CD14-positive monocyte (primary cell): ENCODE measurements at regions not wholly inside any gene's neighbourhood (a gene's known extent, or its start where the extent isn't known, plus 50 kb on each side); places are given as distances from the start of the nearest gene placed in this dataset.
A peak's percentile ranks its signal among the peaks of the same experiment; 100 is the strongest.

Experiments
- DNase-seq, 3 donors: peaks; one replicate each; pipeline ENCODE4 v3.0.0-alpha.2; 2011 to 2022
- H2AFZ ChIP-seq: 2 replicates; pipeline ENCODE4 v1.6.0; 2012; ENCODE audit warnings: mild to moderate bottlenecking, low read depth, low read length, inconsistent platforms; ENCODE audit not compliant: insufficient read depth, poor library complexity, severe bottlenecking
- H3K27ac ChIP-seq, 2 donors: 1 replicate in 1 of 2; 2 replicates in 1 of 2; pipeline ENCODE4 v1.5.1; 2012 to 2013; ENCODE audit warnings: low read length in 2 of 2, control low read depth in 1 of 2, inconsistent platforms in 1 of 2, low read depth in 1 of 2, mild to moderate bottlenecking in 1 of 2
- H3K27me3 ChIP-seq, 2 donors: one replicate each; pipeline versions ENCODE4 v1.6.0 to v1.6.1; 2011 to 2013; ENCODE audit warnings: low read length in 2 of 2; ENCODE audit not compliant: control insufficient read depth in 2 of 2, insufficient read depth in 2 of 2
- H3K36me3 ChIP-seq, 2 donors: replicated peaks in 1 of 2; 1 replicate in 1 of 2; 2 replicates in 1 of 2; pipeline versions ENCODE4 v1.5.1 to v1.6.1; 2012 to 2013; ENCODE audit warnings: low read length in 2 of 2, control low read depth in 1 of 2, inconsistent platforms in 1 of 2, mild to moderate bottlenecking in 1 of 2; ENCODE audit not compliant: insufficient read depth in 2 of 2, control insufficient read depth in 1 of 2
- H3K4me1 ChIP-seq, 2 donors: 1 replicate in 1 of 2; 2 replicates in 1 of 2; pipeline versions ENCODE4 v1.5.1 to v1.6.1; 2012 to 2013; ENCODE audit warnings: low read length in 2 of 2, control low read depth in 1 of 2, inconsistent platforms in 1 of 2, mild to moderate bottlenecking in 1 of 2, moderate library complexity in 1 of 2; ENCODE audit not compliant: insufficient read depth in 2 of 2, control insufficient read depth in 1 of 2
- H3K4me2 ChIP-seq: replicated peaks from 2 replicates; pipeline ENCODE3; 2012; ENCODE audit warnings: low read length, moderate library complexity, mild to moderate bottlenecking; ENCODE audit not compliant: poor library complexity, severe bottlenecking; ENCODE audit errors: extremely low read depth
- H3K4me3 ChIP-seq, 3 experiments: fragments of 200-600 bp in 1 of 3; sonication (generic) in 1 of 3; replicated peaks in 1 of 3; 1 replicate in 2 of 3; 2 replicates in 1 of 3; pipeline ENCODE4 v1.5.1; 2011 to 2013; ENCODE audit warnings: low read length in 3 of 3, mild to moderate bottlenecking in 3 of 3, control low read depth in 2 of 3, low read depth in 2 of 3, inconsistent platforms in 1 of 3, moderate library complexity in 1 of 3
- H3K79me2 ChIP-seq: 2 replicates; pipeline ENCODE4 v1.6.0; 2012; ENCODE audit warnings: mild to moderate bottlenecking, control low read depth, inconsistent platforms, low read length, moderate library complexity; ENCODE audit not compliant: insufficient read depth
- H3K9ac ChIP-seq: 2 replicates; pipeline ENCODE4 v1.6.0; 2017; ENCODE audit warnings: low read length, mild to moderate bottlenecking; ENCODE audit not compliant: insufficient read depth, poor library complexity, severe bottlenecking
- H3K9me3 ChIP-seq, 2 donors: replicated peaks in 1 of 2; 1 replicate in 1 of 2; 2 replicates in 1 of 2; pipeline versions ENCODE4 v1.5.1 to v1.6.1; 2012 to 2013; ENCODE audit warnings: low read length in 2 of 2, control low read depth in 1 of 2; ENCODE audit not compliant: control insufficient read depth in 1 of 2, insufficient read depth in 1 of 2
- H4K20me1 ChIP-seq: 2 replicates; pipeline ENCODE4 v1.6.0; 2012; ENCODE audit warnings: mild to moderate bottlenecking, low read length, control low read depth, moderate library complexity; ENCODE audit not compliant: insufficient read depth
- H3K27ac Mint-ChIP-seq, 7 donors: one replicate each; pipeline ENCODE4 v1.8.0; 2020; ENCODE audit warnings: mild to moderate bottlenecking in 7 of 7, mixed read lengths in 7 of 7, moderate library complexity in 6 of 7, inconsistent platforms in 2 of 7
- H3K27me3 Mint-ChIP-seq, 3 donors: one replicate each; pipeline ENCODE4 v1.8.0; 2021 to 2022; ENCODE audit warnings: low read depth in 3 of 3, mild to moderate bottlenecking in 3 of 3, mixed read lengths in 3 of 3, moderate library complexity in 3 of 3, inconsistent platforms in 1 of 3
- H3K36me3 Mint-ChIP-seq, 2 donors: one replicate each; pipeline ENCODE4 v1.8.0; 2020; ENCODE audit warnings: mixed read lengths in 2 of 2, inconsistent platforms in 1 of 2, mild to moderate bottlenecking in 1 of 2
- H3K4me1 Mint-ChIP-seq: one replicate; pipeline ENCODE4 v1.8.0; 2020; ENCODE audit warnings: mild to moderate bottlenecking, mixed read lengths
- H3K4me3 Mint-ChIP-seq, 2 donors: one replicate each; pipeline ENCODE4 v1.8.0; 2020; ENCODE audit warnings: mild to moderate bottlenecking in 2 of 2, mixed read lengths in 2 of 2, moderate library complexity in 1 of 2
- H3K9me3 Mint-ChIP-seq, 7 donors: one replicate each; pipeline ENCODE4 v1.8.0; 2020 to 2022; ENCODE audit warnings: mixed read lengths in 7 of 7, mild to moderate bottlenecking in 6 of 7, moderate library complexity in 6 of 7, inconsistent platforms in 2 of 7
- WGBS: methylation state at CpG from one replicate; pipeline ENCODE4 v1.1.5; 2013; ENCODE audit warnings: missing lambda C conversion rate; ENCODE audit not compliant: insufficient coverage; 5-methylcytosine and 5-hydroxymethylcytosine counted together
- intact Hi-C, 2 donors: fragments of 100-400 bp; cut with micrococcal nuclease; formaldehyde crosslinking; loops; one replicate each; pipeline versions ENCODE4 v1.15.0 to v1.15.1; 2023
- TF ChIP-seq, protein P1 (sequence below): fragments of 200-600 bp; IDR thresholded peaks from one replicate; pipeline ENCODE4 v1.8.0; 2022; ENCODE audit warnings: antibody characterized with exemption, mild to moderate bottlenecking

DNA sequence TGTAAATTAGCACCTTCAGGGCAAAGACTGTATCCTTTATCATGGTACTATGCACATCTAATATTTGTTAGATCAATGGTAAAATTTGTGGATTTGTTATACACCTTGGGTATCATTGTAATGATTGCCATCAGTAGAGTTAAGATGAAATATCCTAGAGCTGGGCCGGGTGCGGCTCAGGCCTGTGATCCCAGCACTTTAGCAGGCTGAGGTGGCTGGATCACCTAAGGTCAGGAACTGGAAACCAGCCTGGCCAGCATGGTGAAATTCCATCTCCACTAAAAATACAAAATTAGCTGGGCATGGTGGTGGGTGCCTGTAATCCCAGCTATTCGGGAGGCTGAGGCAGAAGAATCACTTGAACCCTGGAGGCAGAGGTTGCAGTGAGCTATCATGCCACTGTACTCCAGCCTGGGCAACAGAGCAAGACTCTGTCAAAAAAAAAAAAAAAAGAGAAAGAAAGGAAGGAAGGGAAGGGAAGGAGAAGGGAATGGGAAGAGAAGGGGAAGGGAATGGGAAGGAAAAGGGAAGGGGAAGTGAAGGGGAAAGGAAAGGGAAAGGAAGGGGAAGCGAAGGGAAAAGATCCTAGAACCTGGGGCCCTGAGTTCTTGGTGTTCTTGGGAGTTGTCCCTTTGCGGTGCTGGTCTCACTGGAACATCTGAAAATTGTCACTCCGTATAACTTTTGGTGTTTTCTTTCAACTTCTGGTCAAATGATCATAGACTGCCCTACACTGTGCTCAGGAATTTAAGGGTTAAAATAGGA is 71.1 kb upstream of the NEUROD1 start:
- intact Hi-C loops, result no loop called here
- WGBS, result 97% methylated on average over 3 of the region's 6 CpGs
- H3K4me3 Mint-ChIP-seq, result no peak overlapping the region
- no peaks in the 10 kb centered on the region for H3K79me2 ChIP-seq
- no peak overlapping the region for H3K27ac ChIP-seq
- no peak for DNase-seq
- TF ChIP-seq, protein P1, sequence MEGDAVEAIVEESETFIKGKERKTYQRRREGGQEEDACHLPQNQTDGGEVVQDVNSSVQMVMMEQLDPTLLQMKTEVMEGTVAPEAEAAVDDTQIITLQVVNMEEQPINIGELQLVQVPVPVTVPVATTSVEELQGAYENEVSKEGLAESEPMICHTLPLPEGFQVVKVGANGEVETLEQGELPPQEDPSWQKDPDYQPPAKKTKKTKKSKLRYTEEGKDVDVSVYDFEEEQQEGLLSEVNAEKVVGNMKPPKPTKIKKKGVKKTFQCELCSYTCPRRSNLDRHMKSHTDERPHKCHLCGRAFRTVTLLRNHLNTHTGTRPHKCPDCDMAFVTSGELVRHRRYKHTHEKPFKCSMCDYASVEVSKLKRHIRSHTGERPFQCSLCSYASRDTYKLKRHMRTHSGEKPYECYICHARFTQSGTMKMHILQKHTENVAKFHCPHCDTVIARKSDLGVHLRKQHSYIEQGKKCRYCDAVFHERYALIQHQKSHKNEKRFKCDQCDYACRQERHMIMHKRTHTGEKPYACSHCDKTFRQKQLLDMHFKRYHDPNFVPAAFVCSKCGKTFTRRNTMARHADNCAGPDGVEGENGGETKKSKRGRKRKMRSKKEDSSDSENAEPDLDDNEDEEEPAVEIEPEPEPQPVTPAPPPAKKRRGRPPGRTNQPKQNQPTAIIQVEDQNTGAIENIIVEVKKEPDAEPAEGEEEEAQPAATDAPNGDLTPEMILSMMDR, result no peak
- H3K4me3 ChIP-seq, result no peak overlapping the region
- H3K27ac Mint-ChIP-seq, result peak overlapping the region in 1 of 7 donors; percentile 37
- peaks cover 0 to 5% (median 0%) of the 10 kb centered on the region in 7 donors for H3K9me3 Mint-ChIP-seq
- H3K9me3 ChIP-seq, result no peaks in the 10 kb centered on the region
- H4K20me1 ChIP-seq, result no peaks in the 10 kb centered on the region
- H3K27me3 ChIP-seq, result no peaks in the 10 kb centered on the region
- H3K9ac ChIP-seq, result no peak overlapping the region
- no peaks in the 10 kb centered on the region for H3K4me1 Mint-ChIP-seq
- no peak overlapping the region for H2AFZ ChIP-seq
- H3K4me2 ChIP-seq, result no peak overlapping the region
- peaks cover 0 to 4% (median 0%) of the 10 kb centered on the region in 3 donors for H3K27me3 Mint-ChIP-seq
- H3K36me3 ChIP-seq, result no peaks in the 10 kb centered on the region
- H3K36me3 Mint-ChIP-seq, result no peaks in the 10 kb centered on the region
- H3K4me1 ChIP-seq, result no peaks in the 10 kb centered on the region

- no peak overlapping the region for H3K27ac Mint-ChIP-seq
- TF ChIP-seq, protein P1, result no peak
- WGBS, result no CpG with 5 or more reads among the region's 1 CpG
- no peak overlapping the region for H3K4me2 ChIP-seq
- H3K4me3 Mint-ChIP-seq, result no peak overlapping the region
- no peaks in the 10 kb centered on the region for H3K27me3 ChIP-seq
- H3K9me3 Mint-ChIP-seq, result peaks cover 0 to 5% (median 0%) of the 10 kb centered on the region in 7 donors
- H3K9ac ChIP-seq, result no peak overlapping the region
- no peak overlapping the region for H3K4me3 ChIP-seq
- H3K4me1 ChIP-seq, result no peaks in the 10 kb centered on the region
- H3K79me2 ChIP-seq, result no peaks in the 10 kb centered on the region
- H3K9me3 ChIP-seq, result no peaks in the 10 kb centered on the region
- DNase-seq, result no peak
- no peak overlapping the region for H2AFZ ChIP-seq
- no peak overlapping the region for H3K27ac ChIP-seq
- H3K4me1 Mint-ChIP-seq, result no peaks in the 10 kb centered on the region
- H3K36me3 ChIP-seq, result no peaks in the 10 kb centered on the region
- intact Hi-C loops, result no loop called here
- no peaks in the 10 kb centered on the region for H4K20me1 ChIP-seq
- peaks cover 0 to 4% (median 0%) of the 10 kb centered on the region in 3 donors for H3K27me3 Mint-ChIP-seq
- H3K36me3 Mint-ChIP-seq, result no peaks in the 10 kb centered on the region
Measured at GRCh38 chr2:181752301-181752700, 72.0 kb upstream of the NEUROD1 start.
